GM13976 (cell line): ENCODE measurements at regions not wholly inside any gene's neighbourhood (a gene's known extent, or its start where the extent isn't known, plus 50 kb on each side); places are given as distances from the start of the nearest gene placed in this dataset.
"Not testable (repeated sequence)": the region's sequence is repeated elsewhere in the genome, so short reads cannot be mapped to it uniquely, and the experiment has no call there.

Experiments
- DNase-seq: peaks from one replicate; pipeline ENCODE4 v3.0.0; 2012; ENCODE audit warnings: low spot score
- CTCF ChIP-seq: IDR thresholded peaks from 2 replicates; pipeline ENCODE4 v1.5.1; 2012; ENCODE audit warnings: borderline replicate concordance, mild to moderate bottlenecking; ENCODE audit not compliant: insufficient read depth; ENCODE audit errors: extremely low read depth, missing control alignments, control extremely low read depth
- in situ Hi-C: fragments of 300-500 bp; cut with MboI; formaldehyde crosslinking; loops from one replicate; pipeline ENCODE4 v1.12.0; 2022; ENCODE audit warnings: low sequenced_read_pairs, mixed read lengths, inconsistent platforms; ENCODE audit not compliant: unreplicated experiment

- no peak for DNase-seq
- TF ChIP-seq CTCF: no peak
- in situ Hi-C loops: no loop called here
These were observed 140.7 kb downstream of the APIP start for GRCh38 chr11:34775417-34775888.

GRCh38 chr11:34774604-34775003 is 141.6 kb downstream of the APIP start:
- no peak for DNase-seq
- no peak for TF ChIP-seq CTCF
- in situ Hi-C loops: no loop called here

- no peak for DNase-seq
- in situ Hi-C loops: no loop called here
- TF ChIP-seq CTCF: no peak
These were observed 142.4 kb downstream of the APIP start for GRCh38 chr11:34773826-34774225.

GRCh38 chr11:34773211-34773610 is 143.0 kb downstream of the APIP start:
- in situ Hi-C loops: no loop called here
- no peak for TF ChIP-seq CTCF
- DNase-seq: no peak

GRCh38 chr11:34770111-34770510 is 146.1 kb downstream of the APIP start:
- no peak for TF ChIP-seq CTCF
- in situ Hi-C loops: no loop called here
- no peak for DNase-seq

- in situ Hi-C loops: no loop called here
- TF ChIP-seq CTCF: no peak
- DNase-seq: no peak
These were observed 147.0 kb downstream of the APIP start for GRCh38 chr11:34769224-34769623.

GRCh38 chr11:34762625-34763024 is 141.7 kb downstream of the EHF start:
- in situ Hi-C loops, DNase-seq: not testable (repeated sequence)
